ENCODE measurements at regions not wholly inside any gene's neighbourhood (a gene's known extent, or its start where the extent isn't known, plus 50 kb on each side); places are given as distances from the start of the nearest gene placed in this dataset.
A peak's percentile ranks its signal among the peaks of the same experiment; 100 is the strongest.

GRCh38 chrX:79604364-79604763 is 237.2 kb upstream of the ITM2A start:
- H3K27ac Mint-ChIP-seq: no peak overlapping the region
- H3K4me1 Mint-ChIP-seq (ENCODE audit: low read depth): no peaks in the 10 kb centered on the region
- no peaks in the 10 kb centered on the region for H3K36me3 Mint-ChIP-seq (ENCODE audit: low read depth)
- no peak for TF ChIP-seq CTCF (IDR thresholded peaks at IDR 0.05)
- H3K4me3 Mint-ChIP-seq: no peak overlapping the region
- DNase-seq: no peak
- peaks cover 7% of the 10 kb centered on the region for H3K9me3 Mint-ChIP-seq
- H3K27me3 Mint-ChIP-seq (ENCODE audit: insufficient read depth): no peaks in the 10 kb centered on the region

- H3K4me3 Mint-ChIP-seq: no peak overlapping the region
- DNase-seq: no peak
- H3K4me1 Mint-ChIP-seq (ENCODE audit: low read depth): no peaks in the 10 kb centered on the region
- peaks cover 7% of the 10 kb centered on the region for H3K9me3 Mint-ChIP-seq
- TF ChIP-seq CTCF (IDR thresholded peaks at IDR 0.05): no peak
- H3K36me3 Mint-ChIP-seq (ENCODE audit: low read depth): no peaks in the 10 kb centered on the region
- H3K27ac Mint-ChIP-seq: no peak overlapping the region
- no peaks in the 10 kb centered on the region for H3K27me3 Mint-ChIP-seq (ENCODE audit: insufficient read depth)
Observed at GRCh38 chrX:79601341-79602131, 234.4 kb upstream of the ITM2A start.

- Mint-ChIP-seq H3K9me3 (peaks cover 5% of the 10 kb centered on the region; the same call in 1 of the 2 replicates), H3K36me3 (ENCODE audit: low read depth) (no peaks in the 10 kb centered on the region), H3K4me1 (ENCODE audit: low read depth) (no peaks in the 10 kb centered on the region)
Observed at GRCh38 chrX:79592259-79592658, 225.1 kb upstream of the ITM2A start.

GRCh38 chrX:79588233-79588632 is 221.1 kb upstream of the ITM2A start:
- Mint-ChIP-seq H3K27me3 (ENCODE audit: insufficient read depth) (no peaks in the 10 kb centered on the region), H3K27ac (no peak overlapping the region), H3K36me3 (ENCODE audit: low read depth) (no peaks in the 10 kb centered on the region), H3K4me1 (ENCODE audit: low read depth) (no peaks in the 10 kb centered on the region), H3K9me3 (peaks cover 5% of the 10 kb centered on the region; the same call in 1 of the 2 replicates), H3K4me3 (no peak overlapping the region)
- no peak for TF ChIP-seq CTCF (IDR thresholded peaks at IDR 0.05)
- no peak for DNase-seq

More at GRCh38 chrX:79592259-79592658, 225.1 kb upstream of the ITM2A start:
- no peaks in the 10 kb centered on the region for H3K27me3 Mint-ChIP-seq (ENCODE audit: insufficient read depth)
- peak; percentile 29; the same call in 1 of the 2 replicates for TF ChIP-seq CTCF (IDR thresholded peaks at IDR 0.05)
- no peak overlapping the region for H3K27ac Mint-ChIP-seq
- no peak overlapping the region for H3K4me3 Mint-ChIP-seq
- DNase-seq: no peak

- DNase-seq: no peak
- Mint-ChIP-seq H3K4me1 (ENCODE audit: low read depth) (no peaks in the 10 kb centered on the region), H3K27me3 (ENCODE audit: insufficient read depth) (no peaks in the 10 kb centered on the region), H3K9me3 (peaks cover 7% of the 10 kb centered on the region), H3K4me3 (no peak overlapping the region), H3K27ac (no peak overlapping the region), H3K36me3 (ENCODE audit: low read depth) (no peaks in the 10 kb centered on the region; the same call in 1 of the 2 replicates)
- TF ChIP-seq CTCF (IDR thresholded peaks at IDR 0.05): no peak
Observed at GRCh38 chrX:79573760-79574159, 206.6 kb upstream of the ITM2A start.

Measured in HFFc6 (cell line).